Lung (tissue), 11 donors: ENCODE measurements at regions not wholly inside any gene's neighbourhood (a gene's known extent, or its start where the extent isn't known, plus 50 kb on each side); places are given as distances from the start of the nearest gene placed in this dataset.

ENCODE experiments used
- ATAC-seq: fragments of 200-7000 bp; cut with Tn5 transposase; one replicate; pipeline ENCODE4 v1.9.1; 2020; ENCODE audit warnings: moderate number of reproducible peaks; ENCODE audit not compliant: insufficient read depth, low FRiP score
- DNase-seq, 3 donors: peaks; one replicate each; pipeline ENCODE4 v3.0.0-alpha.2; 2013 to 2017
- H3K27ac ChIP-seq, 2 donors: one replicate each; pipeline ENCODE4 v1.5.1; 2013; ENCODE audit warnings: mild to moderate bottlenecking in 2 of 2, moderate library complexity in 2 of 2, control low read depth in 1 of 2, inconsistent platforms in 1 of 2, low read depth in 1 of 2, low read length in 1 of 2
- H3K27me3 ChIP-seq, 3 donors: one replicate each; pipeline ENCODE4 v1.5.1; 2013; ENCODE audit warnings: low read length in 2 of 3; ENCODE audit not compliant: control insufficient read depth in 3 of 3, insufficient read depth in 3 of 3
- H3K36me3 ChIP-seq, 4 donors: one replicate each; pipeline ENCODE4 v1.5.1; 2013; ENCODE audit warnings: low read length in 4 of 4, mild to moderate bottlenecking in 1 of 4, moderate library complexity in 1 of 4; ENCODE audit not compliant: control insufficient read depth in 4 of 4, insufficient read depth in 4 of 4
- H3K4me1 ChIP-seq, 5 donors: one replicate each; pipeline ENCODE4 v1.5.1; 2013; ENCODE audit warnings: low read length in 5 of 5, mild to moderate bottlenecking in 2 of 5, moderate library complexity in 1 of 5; ENCODE audit not compliant: control insufficient read depth in 5 of 5, insufficient read depth in 5 of 5
- H3K4me3 ChIP-seq: one replicate; pipeline ENCODE4 v1.5.1; 2013; ENCODE audit warnings: mild to moderate bottlenecking, control low read depth, moderate library complexity
- H3K9ac ChIP-seq, 2 donors: one replicate each; pipeline ENCODE4 v1.5.1; 2013; ENCODE audit warnings: low read length in 2 of 2, control low read depth in 1 of 2; ENCODE audit not compliant: insufficient read depth in 1 of 2
- H3K9me3 ChIP-seq, 4 donors: one replicate each; pipeline ENCODE4 v1.5.1; 2013; ENCODE audit warnings: low read length in 3 of 4, mild to moderate bottlenecking in 1 of 4, moderate library complexity in 1 of 4; ENCODE audit not compliant: control insufficient read depth in 4 of 4, insufficient read depth in 3 of 4
- WGBS, 2 donors: extraction: QIAGEN DNeasy Blood & Tissue Kit; methylation state at CpG; one replicate each; pipeline ENCODE4 v1.1.7; 2013; 5-methylcytosine and 5-hydroxymethylcytosine counted together
- TF ChIP-seq, protein P1 (sequence below): IDR thresholded peaks from 2 replicates; pipeline ENCODE4 v1.5.1; 2012; ENCODE audit warnings: mild to moderate bottlenecking; ENCODE audit errors: control extremely low read depth, extremely low read depth
- donor health status: control.
- donor health status: control.
- donor health status: Bipolar disorder and iron deficiency.
- donor health status: healthy.
- donor health status: DM: yes; HTN: yes; CAD: no.

DNA sequence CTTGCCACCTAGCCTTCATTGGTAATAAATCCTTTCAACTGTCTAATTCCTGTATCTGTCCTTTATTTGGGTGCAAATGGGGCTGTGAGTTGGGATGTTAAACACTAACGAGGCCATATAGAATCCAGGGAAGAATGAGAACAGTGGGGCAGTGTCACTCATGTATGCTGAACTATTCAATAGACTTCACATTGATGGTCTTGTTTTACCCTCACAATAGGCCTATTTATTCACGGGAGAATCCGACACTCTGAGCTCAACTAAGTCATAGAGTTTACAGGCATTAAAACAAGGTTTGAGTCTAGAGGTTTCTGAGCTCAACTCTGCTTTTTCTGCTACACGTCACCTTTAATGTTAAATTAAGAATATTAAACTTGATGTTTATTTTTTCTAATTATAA, 421.6 kb downstream of the SOX11 start:
- ATAC-seq, result no peak
- no peak overlapping the region for H3K27ac ChIP-seq
- H3K9me3 ChIP-seq, result no peaks in the 10 kb centered on the region
- H3K27me3 ChIP-seq, result no peaks in the 10 kb centered on the region
- H3K4me3 ChIP-seq, result no peak overlapping the region
- DNase-seq, result no peak
- H3K36me3 ChIP-seq, result no peaks in the 10 kb centered on the region
- H3K4me1 ChIP-seq, result no peaks in the 10 kb centered on the region
- TF ChIP-seq, protein P1, sequence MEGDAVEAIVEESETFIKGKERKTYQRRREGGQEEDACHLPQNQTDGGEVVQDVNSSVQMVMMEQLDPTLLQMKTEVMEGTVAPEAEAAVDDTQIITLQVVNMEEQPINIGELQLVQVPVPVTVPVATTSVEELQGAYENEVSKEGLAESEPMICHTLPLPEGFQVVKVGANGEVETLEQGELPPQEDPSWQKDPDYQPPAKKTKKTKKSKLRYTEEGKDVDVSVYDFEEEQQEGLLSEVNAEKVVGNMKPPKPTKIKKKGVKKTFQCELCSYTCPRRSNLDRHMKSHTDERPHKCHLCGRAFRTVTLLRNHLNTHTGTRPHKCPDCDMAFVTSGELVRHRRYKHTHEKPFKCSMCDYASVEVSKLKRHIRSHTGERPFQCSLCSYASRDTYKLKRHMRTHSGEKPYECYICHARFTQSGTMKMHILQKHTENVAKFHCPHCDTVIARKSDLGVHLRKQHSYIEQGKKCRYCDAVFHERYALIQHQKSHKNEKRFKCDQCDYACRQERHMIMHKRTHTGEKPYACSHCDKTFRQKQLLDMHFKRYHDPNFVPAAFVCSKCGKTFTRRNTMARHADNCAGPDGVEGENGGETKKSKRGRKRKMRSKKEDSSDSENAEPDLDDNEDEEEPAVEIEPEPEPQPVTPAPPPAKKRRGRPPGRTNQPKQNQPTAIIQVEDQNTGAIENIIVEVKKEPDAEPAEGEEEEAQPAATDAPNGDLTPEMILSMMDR, result no peak
- H3K9ac ChIP-seq, result no peak overlapping the region
- WGBS, 2 donors, result 88 to 93% methylated on average over 4 of the region's 4 CpGs

DNA sequence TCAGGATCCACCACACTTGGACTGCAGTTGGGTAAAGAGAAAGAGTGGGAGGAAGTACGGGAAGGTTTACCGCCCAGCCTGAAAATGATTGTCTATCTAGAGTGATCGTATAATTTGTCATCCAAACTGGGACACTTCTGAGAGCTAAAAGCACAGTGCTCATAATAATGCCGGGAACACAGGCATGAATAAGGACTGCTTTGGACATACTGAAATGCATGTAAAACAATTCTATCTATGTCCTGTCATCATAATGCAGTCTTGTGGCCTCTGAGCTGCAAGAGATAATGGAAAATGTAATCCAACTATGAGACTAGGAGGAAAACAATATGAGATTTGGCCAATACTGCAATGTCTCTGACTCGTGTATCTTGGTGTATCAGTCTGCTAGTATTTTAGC, 435.5 kb downstream of the SOX11 start:
- ATAC-seq, result no peak
- WGBS, 2 donors, result 92% methylated on average over 5 of the region's 5 CpGs
- H3K36me3 ChIP-seq, result no peaks in the 10 kb centered on the region
- no peaks in the 10 kb centered on the region for H3K27me3 ChIP-seq
- TF ChIP-seq, protein P1, result no peak
- no peaks in the 10 kb centered on the region for H3K9me3 ChIP-seq
- no peak overlapping the region for H3K27ac ChIP-seq
- DNase-seq, result no peak
- H3K4me1 ChIP-seq, result peaks cover 0 to 3% (median 0%) of the 10 kb centered on the region in 5 donors
- no peak overlapping the region for H3K4me3 ChIP-seq
- H3K9ac ChIP-seq, result no peak overlapping the region

DNA sequence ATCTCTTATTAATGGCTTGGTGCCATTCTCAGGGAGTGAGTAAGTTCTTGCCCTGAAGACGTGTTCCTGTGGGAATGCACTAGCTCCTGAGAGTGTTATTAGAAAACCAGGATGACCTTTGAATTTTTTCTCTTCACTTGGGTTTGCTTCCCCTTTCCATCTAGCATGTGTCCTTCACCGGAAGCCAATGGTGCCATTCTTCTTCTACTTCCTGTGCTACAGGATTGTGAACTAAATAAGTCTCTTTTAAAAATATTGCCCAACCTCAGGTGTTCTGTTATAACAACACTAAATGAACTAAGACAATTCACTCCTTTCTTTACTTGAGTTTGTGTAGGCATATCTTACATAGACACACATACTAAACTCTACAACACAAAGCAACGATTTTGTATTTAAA, 447.0 kb downstream of the SOX11 start:
- peaks cover 0 to 7% (median 4%) of the 10 kb centered on the region in 4 donors for H3K9me3 ChIP-seq
- TF ChIP-seq, protein P1, result no peak
- ATAC-seq, result no peak
- no peaks in the 10 kb centered on the region for H3K27me3 ChIP-seq
- DNase-seq, result no peak
- no peak overlapping the region for H3K4me3 ChIP-seq
- no peaks in the 10 kb centered on the region for H3K36me3 ChIP-seq
- WGBS, 2 donors, result 82 to 85% methylated on average over 3 of the region's 3 CpGs
- H3K27ac ChIP-seq, result no peak overlapping the region
- no peak overlapping the region for H3K9ac ChIP-seq
- no peaks in the 10 kb centered on the region for H3K4me1 ChIP-seq

DNA sequence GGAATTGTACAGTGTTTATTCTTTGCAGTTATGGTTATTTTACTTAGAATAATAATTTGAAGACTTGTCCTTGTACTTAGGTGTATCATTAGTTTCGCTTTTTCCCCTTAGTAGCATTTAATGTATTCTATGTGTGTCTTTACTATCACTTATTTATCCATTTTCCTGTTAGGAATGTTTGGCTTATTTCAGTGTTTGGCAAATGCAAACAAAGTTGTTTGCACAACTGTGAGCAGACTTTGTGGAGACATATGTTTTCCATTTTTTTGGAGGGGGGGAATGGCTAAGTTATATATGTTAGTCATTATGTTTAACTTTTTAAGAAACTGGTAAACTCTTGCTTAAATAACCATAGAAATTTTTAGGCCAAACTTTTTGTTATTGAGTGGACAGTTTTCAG, 447.7 kb downstream of the SOX11 start:
- TF ChIP-seq, protein P1, result no peak
- H3K27ac ChIP-seq, result no peak overlapping the region
- H3K4me1 ChIP-seq, result no peaks in the 10 kb centered on the region
- no peak overlapping the region for H3K4me3 ChIP-seq
- ATAC-seq, result no peak
- H3K9me3 ChIP-seq, result peaks cover 0 to 7% (median 5%) of the 10 kb centered on the region in 4 donors
- no peaks in the 10 kb centered on the region for H3K36me3 ChIP-seq
- H3K9ac ChIP-seq, result no peak overlapping the region
- no peak for DNase-seq
- 83 to 92% methylated on average over 1 of the region's 1 CpG for WGBS, 2 donors
- no peaks in the 10 kb centered on the region for H3K27me3 ChIP-seq
